ENCODE measurements at regions not wholly inside any gene's neighbourhood (a gene's known extent, or its start where the extent isn't known, plus 50 kb on each side); places are given as distances from the start of the nearest gene placed in this dataset.

- TF ChIP-seq POLR2A (IDR thresholded peaks at IDR 0.05; ENCODE audit: low read length) = no peak
- no peak for TF ChIP-seq GATA1 (IDR thresholded peaks at IDR 0.05; ENCODE audit: low read depth, low read length)
Measured at GRCh38 chr4:177671387-177671786, 229.2 kb upstream of the AGA start.

Data from erythroblast (primary cell).